GM18858 (cell line): ENCODE measurements at regions not wholly inside any gene's neighbourhood (a gene's known extent, or its start where the extent isn't known, plus 50 kb on each side); places are given as distances from the start of the nearest gene placed in this dataset.
A peak's percentile ranks its signal among the peaks of the same experiment; 100 is the strongest.

Source experiments
- ATAC-seq: cut with Tn5 transposase; IDR thresholded peaks from one replicate; pipeline ENCODE4 v1.9.1; 2021; ENCODE audit not compliant: unreplicated experiment

GRCh38 chr9:14467675-14468374 is 153.9 kb upstream of the NFIB start:
- no peak for ATAC-seq

- ATAC-seq: no peak
Observed at GRCh38 chr9:14466828-14467227, 152.9 kb upstream of the NFIB start.

GRCh38 chr9:14466429-14466818 is 152.5 kb upstream of the NFIB start:
- ATAC-seq: no peak

- ATAC-seq: no peak
Observed at GRCh38 chr9:14462950-14463349, 149.0 kb upstream of the NFIB start.

GRCh38 chr9:14455243-14455642 is 141.3 kb upstream of the NFIB start:
- ATAC-seq: no peak

- ATAC-seq: no peak
Observed at GRCh38 chr9:14453286-14453685, 139.3 kb upstream of the NFIB start.

- no peak for ATAC-seq
Observed at GRCh38 chr9:14452539-14452938, 138.6 kb upstream of the NFIB start.

GRCh38 chr9:14451949-14452348 is 138.0 kb upstream of the NFIB start:
- peak; percentile 97 for ATAC-seq

GRCh38 chr9:14447103-14447502 is 133.2 kb upstream of the NFIB start:
- ATAC-seq: no peak

- no peak for ATAC-seq
Observed at GRCh38 chr9:14445946-14446345, 132.0 kb upstream of the NFIB start.

GRCh38 chr9:14442956-14443355 is 129.0 kb upstream of the NFIB start:
- ATAC-seq: no peak

- no peak for ATAC-seq
Observed at GRCh38 chr9:14441976-14442651, 128.2 kb upstream of the NFIB start.

- ATAC-seq: no peak
Observed at GRCh38 chr9:14441115-14441514, 127.2 kb upstream of the NFIB start.

- ATAC-seq: no peak
Observed at GRCh38 chr9:14440062-14440461, 126.1 kb upstream of the NFIB start.

- ATAC-seq: no peak
Observed at GRCh38 chr9:14439555-14439954, 125.6 kb upstream of the NFIB start.

- no peak for ATAC-seq
Observed at GRCh38 chr9:14438232-14439021, 124.5 kb upstream of the NFIB start.

- ATAC-seq: no peak
Observed at GRCh38 chr9:14437354-14438231, 123.7 kb upstream of the NFIB start.

- no peak for ATAC-seq
Observed at GRCh38 chr9:14435871-14436270, 121.9 kb upstream of the NFIB start.

GRCh38 chr9:14434971-14435718 is 121.2 kb upstream of the NFIB start:
- ATAC-seq: no peak

GRCh38 chr9:14434158-14434504 is 120.2 kb upstream of the NFIB start:
- no peak for ATAC-seq
